HTR-8/SVneo (cell line): ENCODE measurements at regions not wholly inside any gene's neighbourhood (a gene's known extent, or its start where the extent isn't known, plus 50 kb on each side); places are given as distances from the start of the nearest gene placed in this dataset.

ENCODE experiments used
- DNase-seq: peaks from one replicate; pipeline ENCODE4 v3.0.0; 2011; ENCODE audit warnings: low spot score, mixed read lengths; ENCODE audit not compliant: insufficient read length
- FAIRE-seq: peaks from 2 replicates; lab custom pipeline; 2011; peaks lifted over from hg19 to GRCh38; lab: Jason Lieb, UNC

GRCh38 chr10:14468023-14468441 is 137.3 kb upstream of the FRMD4A start:
- FAIRE-seq (no peak), DNase-seq (peak; percentile 24)

GRCh38 chr10:14466257-14466656 is 135.5 kb upstream of the FRMD4A start:
- DNase-seq, result no peak
- FAIRE-seq, result no peak

GRCh38 chr10:14460447-14460846 is 129.7 kb upstream of the FRMD4A start:
- DNase-seq (no peak), FAIRE-seq (no peak)

GRCh38 chr10:14459665-14460064 is 128.9 kb upstream of the FRMD4A start:
- FAIRE-seq (no peak), DNase-seq (no peak)

GRCh38 chr10:14456870-14457266 is 126.1 kb upstream of the FRMD4A start:
- FAIRE-seq, result no peak
- DNase-seq, result no peak

GRCh38 chr10:14456218-14456869 is 125.6 kb upstream of the FRMD4A start:
- FAIRE-seq, result no peak

GRCh38 chr10:14454629-14455028 is 123.9 kb upstream of the FRMD4A start:
- DNase-seq, result no peak
- no peak for FAIRE-seq

More at GRCh38 chr10:14456218-14456869, 125.6 kb upstream of the FRMD4A start:
- DNase-seq, result no peak

- no peak for DNase-seq
- no peak for FAIRE-seq
Observed at GRCh38 chr10:14454206-14454605, 123.5 kb upstream of the FRMD4A start.

GRCh38 chr10:14453593-14453992 is 122.9 kb upstream of the FRMD4A start:
- FAIRE-seq, result no peak
- DNase-seq, result no peak

GRCh38 chr10:14451341-14451740 is 120.6 kb upstream of the FRMD4A start:
- DNase-seq (no peak), FAIRE-seq (no peak)

- FAIRE-seq (peak; percentile 70), DNase-seq (peak; percentile 15)
Observed at GRCh38 chr10:14450041-14450491, 119.3 kb upstream of the FRMD4A start.

- DNase-seq, result no peak
- peak; percentile 98 for FAIRE-seq
Observed at GRCh38 chr10:14449293-14449815, 118.6 kb upstream of the FRMD4A start.

GRCh38 chr10:14448197-14448990 is 117.7 kb upstream of the FRMD4A start:
- no peak for FAIRE-seq
- DNase-seq, result no peak

GRCh38 chr10:14447094-14447839 is 116.5 kb upstream of the FRMD4A start:
- FAIRE-seq, result no peak
- no peak for DNase-seq

- DNase-seq, result no peak
- no peak for FAIRE-seq
Observed at GRCh38 chr10:14439451-14440259, 108.9 kb upstream of the FRMD4A start.

GRCh38 chr10:14438576-14438975 is 107.9 kb upstream of the FRMD4A start:
- FAIRE-seq (no peak), DNase-seq (no peak)

- DNase-seq, result no peak
- no peak for FAIRE-seq
Observed at GRCh38 chr10:14438057-14438456, 107.3 kb upstream of the FRMD4A start.

- no peak for DNase-seq
- FAIRE-seq, result peak; percentile 23
Observed at GRCh38 chr10:14435976-14436632, 105.4 kb upstream of the FRMD4A start.

- FAIRE-seq, result no peak
- no peak for DNase-seq
Observed at GRCh38 chr10:14433147-14433546, 102.4 kb upstream of the FRMD4A start.
